GM12865 (cell line): ENCODE measurements at regions not wholly inside any gene's neighbourhood (a gene's known extent, or its start where the extent isn't known, plus 50 kb on each side); places are given as distances from the start of the nearest gene placed in this dataset.

Experiments used
- DNase-seq: peaks from one replicate; pipeline ENCODE4 v3.0.0; 2010; ENCODE audit warnings: low read depth
- H3K4me3 ChIP-seq: 2 replicates; pipeline ENCODE4 v1.5.1; 2011; ENCODE audit warnings: mild to moderate bottlenecking, low read depth, low read length, control low read depth
- TF ChIP-seq, protein P1 (sequence below): IDR thresholded peaks from 2 replicates; pipeline ENCODE4 v1.5.1; 2011; ENCODE audit warnings: low read length, control low read depth, low read depth, inconsistent platforms; ENCODE audit not compliant: insufficient read depth; ENCODE audit errors: missing control alignments

DNA sequence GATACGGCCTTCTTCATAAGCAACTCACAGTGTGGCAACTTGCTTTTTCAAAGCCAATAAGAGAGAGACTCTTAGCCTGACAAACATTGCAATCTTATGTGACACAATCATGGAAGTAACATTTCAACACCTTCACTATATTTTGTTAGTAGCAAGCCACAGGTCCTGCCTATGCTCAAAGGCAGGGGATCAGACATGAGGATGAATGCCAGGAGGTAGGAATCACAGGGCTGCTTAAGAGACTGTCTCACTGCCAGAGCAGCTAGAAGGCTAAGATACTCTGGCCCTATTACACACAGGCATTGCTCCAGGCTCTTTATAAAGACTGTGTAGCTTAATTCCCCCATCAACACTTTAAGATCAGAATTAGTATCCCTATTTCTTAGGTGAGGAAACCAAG, 236.2 kb upstream of the KAZN start:
- TF ChIP-seq, protein P1, sequence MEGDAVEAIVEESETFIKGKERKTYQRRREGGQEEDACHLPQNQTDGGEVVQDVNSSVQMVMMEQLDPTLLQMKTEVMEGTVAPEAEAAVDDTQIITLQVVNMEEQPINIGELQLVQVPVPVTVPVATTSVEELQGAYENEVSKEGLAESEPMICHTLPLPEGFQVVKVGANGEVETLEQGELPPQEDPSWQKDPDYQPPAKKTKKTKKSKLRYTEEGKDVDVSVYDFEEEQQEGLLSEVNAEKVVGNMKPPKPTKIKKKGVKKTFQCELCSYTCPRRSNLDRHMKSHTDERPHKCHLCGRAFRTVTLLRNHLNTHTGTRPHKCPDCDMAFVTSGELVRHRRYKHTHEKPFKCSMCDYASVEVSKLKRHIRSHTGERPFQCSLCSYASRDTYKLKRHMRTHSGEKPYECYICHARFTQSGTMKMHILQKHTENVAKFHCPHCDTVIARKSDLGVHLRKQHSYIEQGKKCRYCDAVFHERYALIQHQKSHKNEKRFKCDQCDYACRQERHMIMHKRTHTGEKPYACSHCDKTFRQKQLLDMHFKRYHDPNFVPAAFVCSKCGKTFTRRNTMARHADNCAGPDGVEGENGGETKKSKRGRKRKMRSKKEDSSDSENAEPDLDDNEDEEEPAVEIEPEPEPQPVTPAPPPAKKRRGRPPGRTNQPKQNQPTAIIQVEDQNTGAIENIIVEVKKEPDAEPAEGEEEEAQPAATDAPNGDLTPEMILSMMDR: no peak
- DNase-seq: no peak
- no peak overlapping the region for H3K4me3 ChIP-seq

DNA sequence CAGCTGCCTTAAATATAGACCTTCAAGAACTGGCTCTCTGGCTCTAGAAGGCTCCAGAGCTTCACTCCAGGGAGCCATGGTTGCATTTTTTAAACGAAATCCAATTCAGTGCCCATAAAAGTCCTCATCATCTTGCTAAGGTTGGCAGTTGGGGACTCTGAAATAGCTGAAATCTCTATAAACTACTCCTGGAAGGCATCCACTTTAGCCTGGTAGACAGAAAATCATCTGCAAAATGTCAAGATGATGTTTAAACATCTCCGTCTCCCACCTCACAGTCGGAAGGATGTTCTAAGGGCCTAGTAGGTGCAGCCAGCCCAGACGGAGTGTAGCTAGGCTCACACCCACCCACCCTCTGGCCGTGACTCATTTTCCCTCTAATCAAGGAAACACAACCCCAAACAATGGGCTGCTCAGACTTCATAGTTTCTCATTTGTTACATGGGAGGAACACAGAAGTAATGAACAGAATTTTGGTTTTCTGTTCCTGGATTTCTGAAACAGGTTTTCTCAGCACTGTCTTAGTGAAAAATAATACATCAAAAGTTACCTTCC, 235.4 kb upstream of the KAZN start:
- TF ChIP-seq, protein P1: no peak
- DNase-seq: no peak
- H3K4me3 ChIP-seq: no peak overlapping the region

DNA sequence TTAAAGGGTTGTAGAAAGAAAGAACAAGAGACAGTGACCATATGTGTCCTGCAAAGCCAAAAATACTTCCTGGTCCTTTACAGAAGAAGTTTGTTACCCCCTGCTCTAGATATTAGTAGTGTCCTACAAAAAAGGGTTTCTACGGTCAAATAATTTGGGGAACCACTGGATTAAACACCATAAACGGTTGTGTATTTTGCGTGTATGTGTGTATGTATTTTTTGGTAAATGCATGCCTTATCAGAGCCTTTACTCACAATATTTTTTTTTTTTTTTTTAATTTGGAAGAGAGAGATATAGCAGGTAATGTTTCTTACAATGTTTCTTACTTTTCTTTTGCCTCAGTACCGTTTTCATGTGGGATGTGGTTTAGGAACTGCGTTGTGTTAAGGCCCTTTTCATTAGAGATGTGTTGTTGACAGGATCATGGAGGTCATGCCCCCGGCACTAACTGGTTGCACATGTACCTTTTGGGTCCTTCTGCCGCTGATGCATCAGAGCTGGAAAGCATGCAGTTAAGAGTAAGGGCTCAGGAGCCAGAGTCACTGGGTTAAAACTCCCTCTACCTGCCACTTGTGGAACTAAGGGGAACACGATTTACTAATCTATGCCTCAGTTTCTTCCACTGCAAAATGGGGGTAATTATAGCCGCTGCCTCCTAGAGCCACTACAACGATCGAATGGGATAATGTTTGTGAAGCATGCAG, 234.6 kb upstream of the KAZN start:
- DNase-seq: no peak
- TF ChIP-seq, protein P1: no peak
- no peak overlapping the region for H3K4me3 ChIP-seq

DNA sequence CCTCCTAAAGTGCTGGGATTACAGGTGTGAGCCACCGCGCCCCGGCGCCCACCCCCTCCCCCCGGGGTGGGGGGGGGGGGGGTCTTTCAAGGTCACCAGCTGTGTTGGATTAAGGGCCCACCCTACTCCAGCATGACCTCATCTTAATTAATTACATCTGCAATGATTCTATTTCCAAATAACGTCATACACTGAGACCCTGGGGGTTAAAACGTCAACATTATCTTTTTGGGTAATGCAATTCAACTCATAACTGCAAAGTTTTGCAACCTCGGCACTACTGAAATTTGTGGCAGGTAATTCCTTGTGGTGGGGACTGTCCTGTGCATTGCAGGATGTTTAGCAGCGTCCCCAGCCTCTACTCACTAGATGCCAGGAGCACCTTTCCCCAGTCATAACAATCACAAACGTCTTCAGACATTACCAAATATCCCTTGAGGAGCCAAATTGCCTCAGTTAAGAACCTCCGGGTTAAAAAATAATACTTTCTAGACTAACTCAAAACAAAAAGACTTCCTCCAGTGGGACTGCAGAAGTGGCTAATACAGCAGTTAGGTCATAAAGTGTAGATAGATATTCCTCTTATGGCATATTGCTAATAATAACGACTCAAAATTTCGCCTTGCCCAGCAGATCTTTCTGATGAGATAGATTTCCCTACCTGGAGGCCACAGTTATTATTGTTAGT, 233.0 kb upstream of the KAZN start:
- no peak for DNase-seq
- no peak overlapping the region for H3K4me3 ChIP-seq
- TF ChIP-seq, protein P1: no peak

DNA sequence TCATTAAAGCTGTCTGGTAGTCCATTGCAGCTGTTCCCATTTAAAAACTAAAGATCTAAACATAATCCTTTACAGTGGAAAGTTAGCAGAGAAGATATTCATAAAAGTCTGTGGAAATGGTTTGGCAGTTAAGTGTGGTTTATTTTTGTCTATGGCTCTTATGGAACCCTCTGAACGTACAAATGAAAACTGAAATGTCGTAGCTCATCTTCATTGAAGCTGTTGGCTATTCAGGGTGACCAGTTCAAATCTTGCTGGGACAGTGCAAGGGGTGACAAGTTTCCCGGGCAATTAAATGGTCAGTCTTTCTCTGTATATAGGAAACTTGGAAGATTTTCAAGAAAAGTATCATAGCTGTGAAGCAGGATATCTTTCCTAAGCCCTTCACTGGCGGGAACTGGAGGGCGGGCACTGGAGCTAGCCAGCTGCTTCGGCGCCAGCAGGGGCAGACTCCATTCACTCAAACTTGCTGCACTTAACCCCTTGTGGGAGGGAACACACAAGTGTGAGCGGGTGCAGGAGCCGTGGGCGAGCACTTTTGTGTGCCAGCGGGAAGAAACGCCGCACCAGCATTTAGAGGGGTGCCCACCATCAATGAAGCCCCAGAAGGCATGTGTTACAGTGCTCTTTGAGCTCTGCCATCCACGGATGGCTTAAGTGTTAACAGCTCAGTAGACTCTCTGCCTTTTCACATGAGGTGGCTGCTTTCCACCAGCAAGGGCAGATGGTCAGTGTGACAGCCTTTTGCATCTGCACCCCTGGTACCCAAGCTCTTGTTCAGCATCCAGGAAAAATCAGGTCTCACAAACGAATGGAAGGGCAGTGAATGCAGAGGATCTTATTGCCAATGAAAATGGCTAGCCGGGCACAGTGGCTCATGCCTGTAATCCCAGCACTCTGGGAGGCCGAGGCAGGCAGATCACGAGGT, 232.1 kb upstream of the KAZN start:
- no peak for DNase-seq
- TF ChIP-seq, protein P1: no peak
- no peak overlapping the region for H3K4me3 ChIP-seq

DNA sequence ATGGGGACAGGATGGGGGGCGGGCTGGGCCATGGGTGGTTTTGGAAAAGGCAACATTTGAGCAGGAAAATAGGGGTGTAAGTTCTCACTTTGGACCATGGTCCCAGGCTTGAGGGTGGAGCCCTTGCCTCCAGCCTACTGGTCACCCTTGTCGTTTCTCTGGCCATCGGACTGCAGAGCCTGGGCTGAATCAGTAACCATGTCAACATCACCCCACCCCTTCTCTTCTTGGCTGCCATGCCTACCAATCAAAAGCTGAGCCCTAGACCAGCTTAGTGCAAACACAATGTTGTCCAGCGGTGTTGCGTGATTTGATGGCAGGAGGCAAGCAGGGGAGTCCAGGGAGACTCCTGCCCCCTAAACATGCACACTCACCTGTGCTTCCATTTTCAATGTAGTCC, 231.0 kb upstream of the KAZN start:
- TF ChIP-seq, protein P1: no peak
- H3K4me3 ChIP-seq: no peak overlapping the region
- no peak for DNase-seq
